Eye (tissue), 1 donor: ENCODE measurements at regions not wholly inside any gene's neighbourhood (a gene's known extent, or its start where the extent isn't known, plus 50 kb on each side); places are given as distances from the start of the nearest gene placed in this dataset.

ENCODE experiments used
- DNase-seq: peaks from one replicate; pipeline ENCODE4 v3.0.0-alpha.2; 2015

DNA sequence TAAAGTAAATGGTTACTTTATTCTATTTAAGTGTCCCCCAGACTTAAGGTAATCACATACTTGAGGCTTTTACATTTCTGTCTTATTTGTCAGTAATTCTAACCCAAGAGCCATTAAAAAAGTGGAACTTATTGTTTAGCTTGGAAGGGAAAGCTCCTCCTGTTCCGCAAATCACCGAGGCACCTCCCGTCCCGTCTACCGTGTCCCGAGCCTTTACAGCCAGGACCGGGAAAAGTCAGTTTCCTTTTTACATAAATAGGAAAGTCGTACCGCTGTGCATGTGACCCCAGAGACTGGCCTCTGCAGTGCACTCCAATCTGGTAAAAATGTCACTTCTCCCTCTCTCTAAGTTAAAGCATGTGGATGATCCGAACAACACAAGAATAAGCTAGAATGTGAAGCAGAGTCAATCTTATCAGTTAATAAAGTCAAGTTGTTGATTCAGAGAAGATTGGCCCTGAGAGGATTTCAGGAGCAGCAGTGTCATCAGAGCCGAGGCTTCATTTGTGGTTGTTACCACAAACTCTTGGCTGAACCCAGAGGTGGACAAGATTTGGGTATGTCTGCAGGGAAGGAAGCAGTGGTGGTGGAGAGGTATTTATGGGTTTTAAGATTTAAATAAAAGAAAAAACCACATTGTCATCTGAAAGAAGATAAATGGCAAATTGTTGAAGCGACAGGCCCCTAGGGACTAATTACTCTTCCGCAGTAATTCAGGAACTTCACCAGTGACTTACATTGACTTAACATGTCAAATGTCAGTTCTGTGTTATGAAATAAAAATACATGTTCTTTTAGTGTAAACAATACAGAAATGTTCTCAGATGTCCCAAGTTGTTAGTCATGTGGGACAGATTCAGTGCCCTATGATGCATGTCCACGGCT is 316.6 kb upstream of the ZNF32 start:
- DNase-seq, result no peak

DNA sequence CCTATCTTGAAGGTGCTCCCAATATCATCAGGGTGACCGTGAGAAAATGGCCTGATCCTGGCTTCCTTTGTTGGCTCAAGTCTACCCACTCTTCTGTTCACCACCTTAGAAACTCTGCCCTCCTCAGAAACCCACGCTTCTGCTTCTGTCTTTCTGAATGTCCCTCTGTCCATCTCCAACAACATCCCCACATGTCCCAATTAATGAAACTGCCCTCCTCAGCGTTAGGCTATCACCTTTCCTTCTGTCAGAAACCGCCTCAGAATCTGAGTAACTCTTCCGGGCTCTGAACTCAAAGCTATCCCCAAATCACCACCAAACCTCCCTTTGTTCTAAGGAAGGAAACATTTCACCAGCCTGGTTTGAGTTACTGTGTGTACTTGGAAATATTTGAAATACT is 315.8 kb upstream of the ZNF32 start:
- no peak for DNase-seq

GRCh38 chr10:43963793-43964425 is 315.2 kb upstream of the ZNF32 start:
- DNase-seq, result no peak

- DNase-seq, result no peak
Measured at GRCh38 chr10:43963379-43963778, 314.7 kb upstream of the ZNF32 start.

DNA sequence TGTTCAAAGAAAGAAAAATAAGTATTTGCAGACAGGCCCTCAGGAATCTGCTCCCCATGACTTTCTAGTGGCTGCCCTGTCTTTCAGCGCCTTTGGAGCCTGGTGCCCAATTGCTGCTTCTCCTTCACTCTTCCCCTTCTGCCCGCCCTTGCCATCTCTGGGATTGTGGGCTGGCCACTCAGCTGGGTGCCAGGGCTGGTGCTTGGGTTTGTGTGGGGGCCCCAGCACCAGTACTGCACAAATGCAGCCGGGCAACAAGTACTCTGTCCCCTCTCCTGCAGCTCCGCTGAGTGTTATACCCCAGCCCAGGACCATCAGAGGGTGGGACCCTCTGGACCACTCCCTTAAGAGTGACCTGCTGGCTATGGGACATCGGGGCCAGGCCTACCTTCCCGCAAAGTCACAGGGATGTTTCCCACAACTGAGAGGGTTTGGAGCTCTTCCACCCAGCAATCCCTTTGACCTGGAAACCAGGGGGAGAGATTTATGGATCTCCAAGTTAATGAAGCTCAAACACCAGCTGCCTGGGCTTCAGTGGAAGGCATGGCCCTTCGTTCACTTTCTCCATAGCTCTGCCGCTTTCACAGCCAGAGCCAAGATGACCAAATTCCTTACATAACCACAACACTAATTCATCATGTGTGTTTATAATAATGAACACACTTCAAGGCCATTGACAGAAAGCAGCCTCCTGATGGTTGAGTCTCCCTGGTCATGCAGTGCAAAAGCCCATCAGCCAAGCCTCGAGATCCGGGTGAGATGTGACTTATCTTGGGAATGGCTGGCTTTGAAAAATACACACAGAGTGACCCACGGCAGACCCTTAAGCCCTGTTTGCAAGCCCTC is 313.9 kb upstream of the ZNF32 start:
- DNase-seq, result no peak

DNA sequence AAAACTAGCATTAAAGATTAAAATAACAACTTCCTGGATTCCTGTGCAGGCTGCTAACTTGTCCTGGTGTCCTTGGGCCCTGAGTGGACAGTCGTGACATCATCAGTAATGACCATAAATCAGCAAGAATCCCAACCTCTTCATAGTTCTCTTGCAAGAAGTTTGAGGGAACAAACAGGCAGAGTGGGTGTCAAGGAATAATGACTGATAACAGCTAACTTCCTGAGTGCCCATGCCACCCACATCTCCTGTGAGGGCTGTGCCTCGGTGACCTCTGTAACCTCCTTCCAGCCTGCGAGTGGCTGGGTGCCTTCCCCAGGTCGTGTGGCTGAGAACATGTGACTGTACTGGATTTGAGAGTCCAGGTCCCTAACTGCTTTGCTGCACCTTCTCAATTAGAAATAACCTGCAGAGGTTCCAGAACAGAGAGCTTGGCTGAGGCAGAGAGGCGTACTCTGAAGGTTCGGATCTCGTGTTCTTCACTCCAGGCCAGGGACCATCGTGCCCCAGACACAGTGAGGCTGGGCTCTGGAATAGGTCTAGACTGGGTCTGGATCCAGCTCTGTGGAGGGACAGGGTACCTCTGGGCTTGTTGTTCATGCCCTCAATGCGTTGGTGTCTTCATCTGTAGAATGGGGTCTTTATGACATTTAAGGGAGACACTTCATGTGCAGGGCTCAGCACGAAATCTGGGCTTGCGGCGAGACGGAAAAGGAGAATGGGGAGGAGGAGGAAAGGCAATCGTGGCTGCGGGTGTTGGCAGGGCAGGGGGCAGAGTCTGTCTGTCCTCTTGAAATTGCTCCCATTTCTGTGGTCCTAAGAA is 313.1 kb upstream of the ZNF32 start:
- DNase-seq, result no peak

DNA sequence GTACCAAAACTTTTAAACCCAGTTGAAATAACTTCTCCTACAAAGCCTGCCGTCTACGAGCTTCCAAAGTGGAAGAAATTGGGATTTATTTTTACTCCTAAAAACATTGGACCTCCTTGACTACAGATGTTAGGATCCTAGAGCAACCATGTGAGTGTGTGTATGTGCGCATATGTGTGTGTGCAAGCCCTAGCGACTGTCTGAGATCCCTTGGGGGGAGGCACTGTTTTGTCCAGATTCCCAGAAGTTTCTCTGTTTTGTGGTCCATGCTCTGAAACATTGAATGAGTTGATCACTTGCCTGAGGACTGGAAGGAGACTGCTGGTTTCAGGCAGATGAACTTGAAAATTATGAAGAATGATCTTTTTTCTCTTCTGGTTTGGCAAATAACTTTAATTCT is 312.3 kb upstream of the ZNF32 start:
- no peak for DNase-seq

- no peak for DNase-seq
Measured at GRCh38 chr10:43960477-43960876, 311.8 kb upstream of the ZNF32 start.

DNA sequence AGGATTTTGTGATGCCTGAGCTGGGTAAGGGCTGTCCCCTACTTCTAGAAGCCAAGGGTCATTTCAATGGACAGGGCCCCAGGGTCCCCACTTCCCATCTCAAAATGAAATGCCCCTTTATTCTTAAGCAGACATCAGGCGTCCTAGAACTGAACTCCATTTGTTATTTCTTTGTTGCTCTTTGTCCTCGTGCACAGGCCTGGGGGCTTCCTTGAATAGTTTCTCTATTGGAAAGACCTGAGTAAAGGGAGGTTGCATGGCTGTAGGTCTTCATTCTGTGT is 311.4 kb upstream of the ZNF32 start:
- no peak for DNase-seq

- DNase-seq, result no peak
Measured at GRCh38 chr10:43959364-43960134, 310.9 kb upstream of the ZNF32 start.

DNA sequence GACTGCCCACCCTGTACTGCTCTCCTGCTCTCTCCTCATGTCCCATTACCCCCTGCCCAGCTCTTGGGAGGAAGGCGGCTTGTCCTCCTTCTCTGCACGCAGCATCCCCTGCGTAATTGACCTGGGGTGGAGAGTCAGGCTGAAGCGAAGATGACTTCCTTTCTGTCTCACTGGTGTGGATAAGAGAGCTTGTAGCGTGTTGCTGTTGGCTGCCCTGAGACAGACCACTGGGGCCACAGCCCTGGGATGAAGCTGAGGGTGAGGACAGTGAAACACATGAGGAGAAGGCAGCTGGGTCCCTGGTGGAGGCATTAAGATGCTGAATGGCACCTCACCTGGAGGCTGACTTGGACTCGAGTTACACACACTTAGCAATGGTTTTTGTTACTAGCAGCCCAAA is 310.3 kb upstream of the ZNF32 start:
- DNase-seq, result no peak

DNA sequence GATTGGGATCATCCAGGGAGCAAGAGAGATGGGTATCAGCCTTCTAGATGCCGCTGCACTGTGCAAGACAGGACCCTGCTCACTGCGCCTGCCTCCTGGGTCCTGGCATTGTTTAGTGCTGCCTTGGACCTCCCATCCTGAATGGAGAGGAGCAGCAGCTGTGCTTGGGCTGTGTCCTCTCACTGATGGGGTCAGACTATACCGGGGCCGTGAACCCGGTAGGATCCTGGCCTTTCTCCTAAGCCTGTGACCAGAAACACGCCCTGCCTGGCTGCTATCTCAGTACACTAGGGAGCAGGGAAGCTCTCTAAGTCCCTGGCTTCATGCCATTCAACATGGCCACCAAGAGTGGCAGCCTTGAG is 309.4 kb upstream of the ZNF32 start:
- DNase-seq, result no peak

- no peak for DNase-seq
Measured at GRCh38 chr10:43957267-43958070, 308.8 kb upstream of the ZNF32 start.

DNA sequence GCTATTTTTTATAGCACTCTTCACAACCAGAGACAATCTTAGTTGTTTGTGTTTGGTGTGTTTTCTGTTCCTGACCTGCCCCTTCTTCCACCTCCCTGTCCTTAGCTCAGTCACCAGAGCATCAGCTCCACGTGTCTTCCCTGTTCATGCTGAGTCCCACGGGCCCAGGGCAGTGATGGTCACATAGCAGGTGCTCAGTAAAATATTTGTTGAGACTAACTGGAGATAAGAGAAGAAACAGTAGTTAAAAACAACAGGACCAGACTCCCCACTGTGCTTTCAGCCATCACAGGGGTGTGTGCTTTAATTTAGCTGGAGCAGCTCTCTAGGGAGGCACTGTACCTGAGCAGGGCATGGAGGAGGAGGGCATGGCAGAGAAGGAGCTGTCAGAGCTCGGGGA is 307.3 kb upstream of the ZNF32 start:
- DNase-seq, result no peak

DNA sequence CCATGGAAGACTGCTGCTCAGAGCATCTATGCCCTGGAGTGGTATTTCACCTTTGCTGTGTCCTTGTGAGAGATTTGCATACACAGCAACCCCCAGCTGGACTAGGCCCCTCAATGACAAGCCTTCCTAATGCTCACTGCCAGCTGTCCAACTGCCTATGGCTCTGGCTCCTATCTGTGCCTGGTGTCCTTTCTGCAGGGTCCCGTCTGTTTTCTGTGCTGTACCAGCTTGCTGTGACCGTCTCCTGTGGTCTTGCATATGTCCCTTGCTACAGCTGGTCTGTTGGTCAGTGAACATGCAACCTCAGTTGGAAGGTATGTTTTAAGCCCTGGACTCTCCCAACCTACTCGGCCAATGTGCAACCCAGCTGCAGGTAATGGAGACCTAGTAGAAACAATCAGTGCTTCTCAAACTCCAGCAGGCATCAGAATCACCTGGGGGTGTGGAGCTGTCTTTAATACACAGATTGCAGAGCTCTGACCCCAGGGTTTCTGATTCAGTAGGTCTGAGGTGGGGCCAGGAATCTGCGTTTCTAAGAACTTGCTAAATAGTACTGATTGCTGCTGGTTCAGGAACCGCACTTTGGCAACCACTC is 306.4 kb upstream of the ZNF32 start:
- DNase-seq, result peak; percentile 37

DNA sequence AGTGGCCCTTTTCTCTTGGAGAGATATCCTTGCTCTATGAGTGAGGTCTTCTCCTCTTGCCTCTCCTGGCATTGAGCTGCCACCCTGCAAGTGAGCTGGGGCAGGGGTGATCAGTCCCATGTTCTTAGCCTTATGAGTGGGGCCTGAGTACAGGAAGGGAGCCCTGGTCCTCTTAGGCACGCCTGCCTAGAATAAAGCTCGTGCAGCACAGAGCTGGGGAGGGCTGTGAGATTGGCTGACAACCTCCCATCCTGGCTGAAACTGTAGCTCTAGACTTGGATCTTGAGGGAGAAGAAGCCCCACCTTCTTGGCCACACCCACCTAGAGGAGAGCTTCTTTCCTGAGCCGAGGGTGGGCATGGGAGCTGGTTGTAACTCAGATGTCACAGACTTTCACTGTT is 305.0 kb upstream of the ZNF32 start:
- DNase-seq, result no peak

DNA sequence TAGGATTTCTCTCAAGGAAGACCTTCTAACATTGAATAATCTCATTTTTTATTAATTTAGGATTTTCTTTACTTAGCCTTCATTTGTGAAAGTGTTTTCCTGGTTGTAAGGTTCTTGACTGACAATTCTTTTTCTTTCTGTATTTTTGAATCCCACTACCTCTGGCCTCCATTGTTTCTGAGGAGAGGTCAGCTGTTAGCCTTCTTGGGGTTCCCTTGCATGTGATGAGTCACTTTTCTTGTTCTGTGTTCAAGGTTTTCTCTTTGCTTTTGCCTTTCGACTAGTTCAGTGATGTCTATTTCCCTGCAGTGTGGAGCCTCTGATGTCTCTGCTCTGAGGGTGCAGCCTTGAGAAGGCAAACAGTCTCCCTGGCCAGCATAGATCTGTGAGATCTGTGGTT is 304.1 kb upstream of the ZNF32 start:
- DNase-seq, result no peak

DNA sequence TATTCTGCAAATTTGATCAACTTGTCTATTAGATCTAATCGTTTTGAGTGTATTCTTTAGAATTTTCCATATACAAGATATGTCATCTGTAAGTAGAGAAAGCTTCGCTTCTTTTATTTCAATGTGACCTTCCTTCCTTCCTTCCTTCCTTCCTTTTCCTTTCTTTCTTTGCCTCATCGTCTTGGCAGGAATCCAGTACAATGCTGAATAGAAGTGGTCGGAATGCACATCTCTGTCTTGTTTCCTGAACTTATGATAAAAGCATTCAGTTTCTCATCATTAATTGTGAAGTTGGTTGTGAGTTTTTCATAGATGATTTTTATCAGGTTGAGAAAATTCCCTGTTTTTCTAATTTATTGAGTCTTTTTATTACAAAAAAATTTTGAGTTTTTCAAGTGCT is 300.7 kb upstream of the ZNF32 start:
- no peak for DNase-seq

GRCh38 chr10:43946445-43946844 is 297.8 kb upstream of the ZNF32 start:
- no peak for DNase-seq

- DNase-seq, result no peak
Measured at GRCh38 chr10:43945908-43946307, 297.2 kb upstream of the ZNF32 start.
